ENCODE measurements at regions not wholly inside any gene's neighbourhood (a gene's known extent, or its start where the extent isn't known, plus 50 kb on each side); places are given as distances from the start of the nearest gene placed in this dataset.

DNA sequence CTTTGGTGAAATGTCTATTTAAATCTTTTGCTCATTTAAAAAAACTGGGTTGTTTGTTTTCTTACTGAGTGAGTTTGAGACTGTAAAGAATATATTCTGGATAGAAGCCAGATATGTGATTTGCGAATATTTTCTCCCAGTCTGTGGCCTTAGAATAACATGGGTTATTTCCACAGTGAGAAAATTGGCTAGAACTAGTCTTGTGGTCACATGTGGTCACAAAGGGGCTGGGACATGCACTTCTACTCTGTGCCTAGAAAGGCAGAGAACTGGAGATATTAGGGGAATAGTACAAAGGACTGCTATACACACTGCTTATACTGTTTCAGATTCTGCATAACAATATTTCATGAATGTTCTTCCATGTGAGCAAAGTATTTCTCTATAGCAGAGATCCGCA is 79.9 kb upstream of the RGMA start (continued):
- TF ChIP-seq GABPA (IDR thresholded peaks at IDR 0.05; ENCODE audit: borderline replicate concordance, insufficient read depth, low read length): no peak

Data from H1 (cell line).